NT2/D1 (cell line): ENCODE measurements at regions not wholly inside any gene's neighbourhood (a gene's known extent, or its start where the extent isn't known, plus 50 kb on each side); places are given as distances from the start of the nearest gene placed in this dataset.

Experiments used
- SUZ12 ChIP-seq: IDR thresholded peaks from 2 replicates; pipeline ENCODE4 v1.6.1; 2011; ENCODE audit not compliant: insufficient read length, insufficient read depth; ENCODE audit errors: extremely low read depth
- YY1 ChIP-seq: IDR thresholded peaks from 2 replicates; pipeline ENCODE4 v1.6.1; 2011; ENCODE audit not compliant: insufficient read length, insufficient read depth

DNA sequence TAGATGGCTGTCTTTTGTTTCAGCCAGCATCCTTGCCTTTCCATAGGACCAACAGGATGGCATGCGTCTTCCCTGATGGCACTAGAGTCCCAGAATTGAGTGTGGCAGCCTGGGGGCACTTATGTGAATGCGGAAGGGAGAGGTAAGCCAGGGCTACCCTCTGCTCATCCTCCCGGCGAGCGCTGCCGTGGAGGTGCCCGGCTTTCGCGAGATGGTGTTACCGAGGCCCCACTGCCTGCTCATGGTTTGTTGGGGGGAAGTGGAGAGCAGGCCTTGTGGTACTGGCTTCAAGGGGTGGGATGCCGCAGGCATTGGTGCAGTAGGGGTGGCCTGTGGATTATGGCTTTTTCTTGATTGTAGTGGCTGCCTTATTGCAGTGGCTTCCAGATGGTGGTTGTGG, 174.3 kb downstream of the AACS start:
- no peak for TF ChIP-seq YY1
- TF ChIP-seq SUZ12 = no peak
